ENCODE measurements at regions not wholly inside any gene's neighbourhood (a gene's known extent, or its start where the extent isn't known, plus 50 kb on each side); places are given as distances from the start of the nearest gene placed in this dataset.

- TF ChIP-seq GATA2 (IDR thresholded peaks at IDR 0.05; ENCODE audit: low read depth, low read length): no peak
- TF ChIP-seq GATA3 (IDR thresholded peaks at IDR 0.05; ENCODE audit: low read depth, low read length): no peak
Observed at GRCh38 chr4:188887905-188888304, 748.7 kb downstream of the TRIML1 start.

Data from SH-SY5Y (cell line).